Keratinocyte (primary cell): ENCODE measurements at regions not wholly inside any gene's neighbourhood (a gene's known extent, or its start where the extent isn't known, plus 50 kb on each side); places are given as distances from the start of the nearest gene placed in this dataset.

ENCODE experiments used
- DNase-seq: peaks from one replicate; pipeline ENCODE4 v3.0.0-alpha.2; 2011; ENCODE audit warnings: low read depth, missing footprints, low spot score
- FAIRE-seq: peaks from 2 replicates; lab custom pipeline; 2011; peaks lifted over from hg19 to GRCh38; lab: Jason Lieb, UNC
- H2AFZ ChIP-seq: 2 replicates; pipeline ENCODE4 v1.6.0; 2012; ENCODE audit warnings: low read length, control low read depth, inconsistent platforms; ENCODE audit not compliant: control insufficient read depth
- H3K27ac ChIP-seq: 2 replicates; pipeline ENCODE4 v1.5.1; 2011; ENCODE audit warnings: low read length; ENCODE audit not compliant: control insufficient read depth, insufficient read depth
- H3K27me3 ChIP-seq: 3 replicates; pipeline ENCODE4 v1.6.0; 2011; ENCODE audit warnings: low read length; ENCODE audit not compliant: control insufficient read depth, insufficient read depth; ENCODE audit errors: extremely low read depth
- H3K36me3 ChIP-seq, 2 experiments: 2 replicates in 1 of 2; 3 replicates in 1 of 2; pipeline ENCODE4 v1.5.1; 2011; ENCODE audit warnings: low read length in 2 of 2, mild to moderate bottlenecking in 1 of 2; ENCODE audit not compliant: control insufficient read depth in 2 of 2, insufficient read depth in 2 of 2; ENCODE audit errors: extremely low read depth in 1 of 2
- H3K4me1 ChIP-seq: 3 replicates; pipeline ENCODE4 v1.5.1; 2011; ENCODE audit warnings: low read length; ENCODE audit not compliant: control insufficient read depth, insufficient read depth; ENCODE audit errors: extremely low read depth
- H3K4me2 ChIP-seq: 3 replicates; pipeline ENCODE4 v1.6.0; 2011; ENCODE audit warnings: low read depth, low read length; ENCODE audit not compliant: control insufficient read depth, insufficient read depth; ENCODE audit errors: extremely low read depth
- H3K4me3 ChIP-seq, 3 experiments: fragments of 200-600 bp in 1 of 3; sonication (generic) in 1 of 3; 2 replicates in 2 of 3; 3 replicates in 1 of 3; pipeline ENCODE4 v1.5.1; 2011 to 2016; ENCODE audit warnings: low read length in 3 of 3, mild to moderate bottlenecking in 3 of 3, control low read depth in 2 of 3, inconsistent platforms in 1 of 3, low read depth in 1 of 3, mixed read lengths in 1 of 3, mixed run types in 1 of 3, moderate library complexity in 1 of 3; ENCODE audit not compliant: control insufficient read depth in 2 of 3, insufficient read depth in 2 of 3; ENCODE audit errors: extremely low read depth in 1 of 3
- H3K79me2 ChIP-seq: 2 replicates; pipeline ENCODE4 v1.6.0; 2012; ENCODE audit warnings: low read length; ENCODE audit not compliant: control insufficient read depth, insufficient read depth
- H3K9ac ChIP-seq: 3 replicates; pipeline ENCODE4 v1.6.0; 2011; ENCODE audit warnings: low read length; ENCODE audit not compliant: control insufficient read depth, insufficient read depth; ENCODE audit errors: extremely low read depth
- H3K9me1 ChIP-seq: 3 replicates; pipeline ENCODE4 v1.6.0; 2011; ENCODE audit warnings: low read length; ENCODE audit not compliant: control insufficient read depth, insufficient read depth; ENCODE audit errors: extremely low read depth
- H3K9me3 ChIP-seq: 2 replicates; pipeline ENCODE4 v1.5.1; 2012; ENCODE audit warnings: low read depth, low read length; ENCODE audit not compliant: control insufficient read depth
- H4K20me1 ChIP-seq: 3 replicates; pipeline ENCODE4 v1.6.0; 2011; ENCODE audit warnings: low read length; ENCODE audit not compliant: control insufficient read depth, insufficient read depth; ENCODE audit errors: extremely low read depth
- EZH2 ChIP-seq: IDR thresholded peaks from one replicate; pipeline ENCODE4 v1.6.1; 2012; ENCODE audit warnings: inconsistent platforms, mild to moderate bottlenecking, low read length, moderate library complexity
- dilution Hi-C: fragments of 300-500 bp; cut with MboI; formaldehyde crosslinking; loops from one replicate; pipeline ENCODE4 v1.7.0; 2020; ENCODE audit warnings: low sequenced_read_pairs; ENCODE audit not compliant: extremely low pct_ligation_motif_present
- TF ChIP-seq, protein P1 (sequence below), 3 experiments: IDR thresholded peaks in 1 of 3; conservative IDR thresholded peaks in 1 of 3; optimal IDR thresholded peaks in 1 of 3; 2 replicates in 2 of 3; 3 replicates in 1 of 3; pipeline versions ENCODE3 to v1.5.1; 2011; ENCODE audit warnings: low read length in 3 of 3, mild to moderate bottlenecking in 3 of 3, moderate library complexity in 2 of 3, control low read depth in 1 of 3, inconsistent platforms in 1 of 3; ENCODE audit not compliant: insufficient read depth in 2 of 3; ENCODE audit errors: extremely low read depth in 1 of 3

DNA sequence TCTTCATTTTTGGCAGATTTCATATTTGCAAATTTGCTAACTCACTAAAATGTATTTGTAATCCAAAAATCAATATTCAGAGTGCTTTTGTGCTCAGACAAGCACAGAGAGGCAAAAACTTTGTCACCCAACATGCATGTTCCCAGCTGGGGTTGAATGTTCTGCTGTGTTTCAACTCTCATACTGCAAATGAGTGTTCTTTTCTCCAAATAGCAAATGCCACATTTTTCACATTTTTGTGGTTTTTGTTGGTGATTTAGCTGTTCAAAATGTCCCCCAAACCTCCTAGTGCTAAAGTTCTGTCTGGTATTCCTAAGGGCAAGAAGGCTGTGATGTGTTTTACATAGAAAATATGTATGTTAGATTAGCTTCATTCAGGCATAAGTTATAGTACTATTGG, 87.3 kb upstream of the PCSK5 start:
- dilution Hi-C loops = no loop called here
- Histone ChIP-seq H3K9me3 (no peaks in the 10 kb centered on the region), H3K27me3 (no peaks in the 10 kb centered on the region), H3K9me1 (no peaks in the 10 kb centered on the region), H3K79me2 (no peaks in the 10 kb centered on the region), H3K36me3 (no peaks in the 10 kb centered on the region), H3K4me2 (no peak overlapping the region), H3K4me3 (no peak overlapping the region), H3K4me1 (no peaks in the 10 kb centered on the region), H4K20me1 (no peaks in the 10 kb centered on the region), H3K9ac (no peak overlapping the region), H3K27ac (no peak overlapping the region), H2AFZ (no peak overlapping the region)
- no peak for DNase-seq
- TF ChIP-seq, protein P1, sequence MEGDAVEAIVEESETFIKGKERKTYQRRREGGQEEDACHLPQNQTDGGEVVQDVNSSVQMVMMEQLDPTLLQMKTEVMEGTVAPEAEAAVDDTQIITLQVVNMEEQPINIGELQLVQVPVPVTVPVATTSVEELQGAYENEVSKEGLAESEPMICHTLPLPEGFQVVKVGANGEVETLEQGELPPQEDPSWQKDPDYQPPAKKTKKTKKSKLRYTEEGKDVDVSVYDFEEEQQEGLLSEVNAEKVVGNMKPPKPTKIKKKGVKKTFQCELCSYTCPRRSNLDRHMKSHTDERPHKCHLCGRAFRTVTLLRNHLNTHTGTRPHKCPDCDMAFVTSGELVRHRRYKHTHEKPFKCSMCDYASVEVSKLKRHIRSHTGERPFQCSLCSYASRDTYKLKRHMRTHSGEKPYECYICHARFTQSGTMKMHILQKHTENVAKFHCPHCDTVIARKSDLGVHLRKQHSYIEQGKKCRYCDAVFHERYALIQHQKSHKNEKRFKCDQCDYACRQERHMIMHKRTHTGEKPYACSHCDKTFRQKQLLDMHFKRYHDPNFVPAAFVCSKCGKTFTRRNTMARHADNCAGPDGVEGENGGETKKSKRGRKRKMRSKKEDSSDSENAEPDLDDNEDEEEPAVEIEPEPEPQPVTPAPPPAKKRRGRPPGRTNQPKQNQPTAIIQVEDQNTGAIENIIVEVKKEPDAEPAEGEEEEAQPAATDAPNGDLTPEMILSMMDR (optimal IDR thresholded peaks at IDR 0.05 in 1 of 3, IDR thresholded peaks at IDR 0.05 in 1 of 3, conservative IDR thresholded peaks at IDR 0.05 in 1 of 3; ENCODE audit: extremely low read depth in 1 of 3, insufficient read depth in 2 of 3, low read length in 3 of 3) = no peak
- TF ChIP-seq EZH2 = no peak
- FAIRE-seq = no peak

GRCh38 chr9:75810063-75810462, 80.4 kb upstream of the PCSK5 start:
- Histone ChIP-seq H3K79me2 (no peaks in the 10 kb centered on the region), H3K27me3 (no peaks in the 10 kb centered on the region), H3K36me3 (no peaks in the 10 kb centered on the region), H3K9me1 (no peaks in the 10 kb centered on the region), H3K4me2 (no peak overlapping the region), H2AFZ (no peak overlapping the region), H4K20me1 (no peaks in the 10 kb centered on the region), H3K4me1 (no peaks in the 10 kb centered on the region), H3K9me3 (no peaks in the 10 kb centered on the region), H3K27ac (no peak overlapping the region), H3K9ac (no peak overlapping the region), H3K4me3 (no peak overlapping the region)
- TF ChIP-seq, protein P1 (optimal IDR thresholded peaks at IDR 0.05 in 1 of 3, IDR thresholded peaks at IDR 0.05 in 1 of 3, conservative IDR thresholded peaks at IDR 0.05 in 1 of 3; ENCODE audit: extremely low read depth in 1 of 3, insufficient read depth in 2 of 3, low read length in 3 of 3) = no peak
- no peak for TF ChIP-seq EZH2
- FAIRE-seq (no peak), DNase-seq (no peak)
- dilution Hi-C loops = no loop called here
